ENCODE measurements at regions not wholly inside any gene's neighbourhood (a gene's known extent, or its start where the extent isn't known, plus 50 kb on each side); places are given as distances from the start of the nearest gene placed in this dataset.

GRCh38 chr1:168631671-168632400, 55.4 kb downstream of the XCL1 start:
- H2BK120ac ChIP-seq (ENCODE audit: low read depth, low read length) = no peak overlapping the region
- no peak overlapping the region for H3K4ac ChIP-seq (ENCODE audit: low read depth, low read length)
- no CpG with 5 or more reads among the region's 7 CpGs for WGBS (ENCODE audit: extremely low coverage, insufficient coverage, low lambda C conversion rate)
- no peak overlapping the region for H4K8ac ChIP-seq (ENCODE audit: low read depth, low read length)
- no peak overlapping the region for H3K4me2 ChIP-seq (ENCODE audit: low read length)
- H3K56ac ChIP-seq (ENCODE audit: low read length) = no peak overlapping the region
- H3K79me2 ChIP-seq (ENCODE audit: control insufficient read depth, insufficient read depth, low read length) = no peaks in the 10 kb centered on the region
- no peak overlapping the region for H3K27ac ChIP-seq (ENCODE audit: low read depth, low read length)
- DNase-seq = no peak
- no peaks in the 10 kb centered on the region for H3K36me3 ChIP-seq (ENCODE audit: control insufficient read depth, insufficient read depth, low read length)
- no peak overlapping the region for H2AK5ac ChIP-seq (ENCODE audit: low read length)
- H3K23ac ChIP-seq (ENCODE audit: low read length) = no peak overlapping the region
- H3K79me1 ChIP-seq (ENCODE audit: low read length) = no peaks in the 10 kb centered on the region
- no peak overlapping the region for H3K4me3 ChIP-seq (ENCODE audit: low read length)
- no peak overlapping the region for H4K5ac ChIP-seq (ENCODE audit: low read length)
- no peaks in the 10 kb centered on the region for H3K27me3 ChIP-seq (ENCODE audit: insufficient read depth, low read length, poor library complexity)
- no peak overlapping the region for H3K18ac ChIP-seq (ENCODE audit: low read length)
- H3K4me1 ChIP-seq (ENCODE audit: control insufficient read depth, low read depth, low read length) = peaks cover 4% of the 10 kb centered on the region
- H2BK15ac ChIP-seq (replicated peaks; ENCODE audit: low read depth) = no peak overlapping the region
- H2BK5ac ChIP-seq (ENCODE audit: low read length) = no peak overlapping the region
- no peak overlapping the region for H3K9ac ChIP-seq (ENCODE audit: low read length)

GRCh38 chr1:168634951-168635532, 58.6 kb downstream of the XCL1 start:
- Histone ChIP-seq H3K27ac (ENCODE audit: low read depth, low read length) (no peak overlapping the region), H3K23ac (ENCODE audit: low read length) (no peak overlapping the region), H4K8ac (ENCODE audit: low read depth, low read length) (no peak overlapping the region), H3K79me2 (ENCODE audit: control insufficient read depth, insufficient read depth, low read length) (no peaks in the 10 kb centered on the region), H2AK5ac (ENCODE audit: low read length) (no peak overlapping the region), H3K56ac (ENCODE audit: low read length) (no peak overlapping the region), H3K4me1 (ENCODE audit: control insufficient read depth, low read depth, low read length) (peaks cover 4% of the 10 kb centered on the region), H3K4me2 (ENCODE audit: low read length) (no peak overlapping the region), H3K4me3 (ENCODE audit: low read length) (no peak overlapping the region), H2BK5ac (ENCODE audit: low read length) (no peak overlapping the region), H3K27me3 (ENCODE audit: insufficient read depth, low read length, poor library complexity) (no peaks in the 10 kb centered on the region), H2BK120ac (ENCODE audit: low read depth, low read length) (no peak overlapping the region), H3K36me3 (ENCODE audit: control insufficient read depth, insufficient read depth, low read length) (no peaks in the 10 kb centered on the region), H3K9ac (ENCODE audit: low read length) (no peak overlapping the region), H2BK15ac (replicated peaks; ENCODE audit: low read depth) (no peak overlapping the region), H3K18ac (ENCODE audit: low read length) (no peak overlapping the region), H3K79me1 (ENCODE audit: low read length) (no peaks in the 10 kb centered on the region), H4K5ac (ENCODE audit: low read length) (no peak overlapping the region), H3K4ac (ENCODE audit: low read depth, low read length) (no peak overlapping the region)
- no CpG with 5 or more reads among the region's 3 CpGs for WGBS (ENCODE audit: extremely low coverage, insufficient coverage, low lambda C conversion rate)
- DNase-seq = no peak

GRCh38 chr1:168636200-168636599, 59.8 kb downstream of the XCL1 start:
- no peak overlapping the region for H3K9ac ChIP-seq (ENCODE audit: low read length)
- H3K36me3 ChIP-seq (ENCODE audit: control insufficient read depth, insufficient read depth, low read length) = no peaks in the 10 kb centered on the region
- H3K4ac ChIP-seq (ENCODE audit: low read depth, low read length) = no peak overlapping the region
- H3K79me1 ChIP-seq (ENCODE audit: low read length) = no peaks in the 10 kb centered on the region
- no peak overlapping the region for H3K56ac ChIP-seq (ENCODE audit: low read length)
- no peak overlapping the region for H3K4me2 ChIP-seq (ENCODE audit: low read length)
- H3K27ac ChIP-seq (ENCODE audit: low read depth, low read length) = no peak overlapping the region
- no peaks in the 10 kb centered on the region for H3K27me3 ChIP-seq (ENCODE audit: insufficient read depth, low read length, poor library complexity)
- no peak overlapping the region for H3K4me3 ChIP-seq (ENCODE audit: low read length)
- no peak overlapping the region for H3K18ac ChIP-seq (ENCODE audit: low read length)
- no peak for DNase-seq
- H2AK5ac ChIP-seq (ENCODE audit: low read length) = no peak overlapping the region
- H4K8ac ChIP-seq (ENCODE audit: low read depth, low read length) = no peak overlapping the region
- no peaks in the 10 kb centered on the region for H3K79me2 ChIP-seq (ENCODE audit: control insufficient read depth, insufficient read depth, low read length)
- H2BK120ac ChIP-seq (ENCODE audit: low read depth, low read length) = no peak overlapping the region
- H3K4me1 ChIP-seq (ENCODE audit: control insufficient read depth, low read depth, low read length) = peaks cover 4% of the 10 kb centered on the region
- H3K23ac ChIP-seq (ENCODE audit: low read length) = no peak overlapping the region
- no peak overlapping the region for H2BK5ac ChIP-seq (ENCODE audit: low read length)
- H2BK15ac ChIP-seq (replicated peaks; ENCODE audit: low read depth) = no peak overlapping the region
- no peak overlapping the region for H4K5ac ChIP-seq (ENCODE audit: low read length)
- WGBS (ENCODE audit: extremely low coverage, insufficient coverage, low lambda C conversion rate) = no CpG with 5 or more reads among the region's 1 CpG

- Histone ChIP-seq H3K4me1 (ENCODE audit: control insufficient read depth, low read depth, low read length) (peaks cover 4% of the 10 kb centered on the region), H3K56ac (ENCODE audit: low read length) (no peak overlapping the region), H2BK5ac (ENCODE audit: low read length) (no peak overlapping the region), H3K79me2 (ENCODE audit: control insufficient read depth, insufficient read depth, low read length) (no peaks in the 10 kb centered on the region), H3K27me3 (ENCODE audit: insufficient read depth, low read length, poor library complexity) (no peaks in the 10 kb centered on the region), H3K23ac (ENCODE audit: low read length) (no peak overlapping the region), H2BK15ac (replicated peaks; ENCODE audit: low read depth) (no peak overlapping the region), H3K4ac (ENCODE audit: low read depth, low read length) (no peak overlapping the region), H3K18ac (ENCODE audit: low read length) (no peak overlapping the region), H3K36me3 (ENCODE audit: control insufficient read depth, insufficient read depth, low read length) (no peaks in the 10 kb centered on the region), H3K27ac (ENCODE audit: low read depth, low read length) (no peak overlapping the region), H3K9ac (ENCODE audit: low read length) (no peak overlapping the region), H4K5ac (ENCODE audit: low read length) (no peak overlapping the region), H2AK5ac (ENCODE audit: low read length) (no peak overlapping the region), H3K79me1 (ENCODE audit: low read length) (no peaks in the 10 kb centered on the region), H2BK120ac (ENCODE audit: low read depth, low read length) (no peak overlapping the region), H4K8ac (ENCODE audit: low read depth, low read length) (no peak overlapping the region), H3K4me2 (ENCODE audit: low read length) (no peak overlapping the region), H3K4me3 (ENCODE audit: low read length) (no peak overlapping the region)
- WGBS (ENCODE audit: extremely low coverage, insufficient coverage, low lambda C conversion rate) = no CpG with 5 or more reads among the region's 1 CpG
- DNase-seq = peak; percentile 45
Measured at GRCh38 chr1:168636642-168637111, 60.3 kb downstream of the XCL1 start.

GRCh38 chr1:168637350-168637991, 61.1 kb downstream of the XCL1 start:
- no peak overlapping the region for H3K9ac ChIP-seq (ENCODE audit: low read length)
- H2BK15ac ChIP-seq (replicated peaks; ENCODE audit: low read depth) = no peak overlapping the region
- DNase-seq = peak; percentile 71
- no peak overlapping the region for H2AK5ac ChIP-seq (ENCODE audit: low read length)
- H4K5ac ChIP-seq (ENCODE audit: low read length) = no peak overlapping the region
- no peak overlapping the region for H3K4ac ChIP-seq (ENCODE audit: low read depth, low read length)
- H3K4me3 ChIP-seq (ENCODE audit: low read length) = no peak overlapping the region
- no peak overlapping the region for H2BK120ac ChIP-seq (ENCODE audit: low read depth, low read length)
- no peaks in the 10 kb centered on the region for H3K27me3 ChIP-seq (ENCODE audit: insufficient read depth, low read length, poor library complexity)
- H3K56ac ChIP-seq (ENCODE audit: low read length) = no peak overlapping the region
- no CpG with 5 or more reads among the region's 5 CpGs for WGBS (ENCODE audit: extremely low coverage, insufficient coverage, low lambda C conversion rate)
- no peak overlapping the region for H2BK5ac ChIP-seq (ENCODE audit: low read length)
- no peaks in the 10 kb centered on the region for H3K36me3 ChIP-seq (ENCODE audit: control insufficient read depth, insufficient read depth, low read length)
- H3K4me1 ChIP-seq (ENCODE audit: control insufficient read depth, low read depth, low read length) = no peaks in the 10 kb centered on the region
- H3K4me2 ChIP-seq (ENCODE audit: low read length) = no peak overlapping the region
- no peak overlapping the region for H3K23ac ChIP-seq (ENCODE audit: low read length)
- no peak overlapping the region for H4K8ac ChIP-seq (ENCODE audit: low read depth, low read length)
- H3K79me1 ChIP-seq (ENCODE audit: low read length) = no peaks in the 10 kb centered on the region
- no peak overlapping the region for H3K27ac ChIP-seq (ENCODE audit: low read depth, low read length)
- no peak overlapping the region for H3K18ac ChIP-seq (ENCODE audit: low read length)
- no peaks in the 10 kb centered on the region for H3K79me2 ChIP-seq (ENCODE audit: control insufficient read depth, insufficient read depth, low read length)
